ENCODE measurements at regions not wholly inside any gene's neighbourhood (a gene's known extent, or its start where the extent isn't known, plus 50 kb on each side); places are given as distances from the start of the nearest gene placed in this dataset.

- H3K27ac Mint-ChIP-seq: no peak overlapping the region
- no peaks in the 10 kb centered on the region for H3K4me1 Mint-ChIP-seq
- no peaks in the 10 kb centered on the region for H3K36me3 Mint-ChIP-seq
- ATAC-seq (no peak), DNase-seq (no peak)
- H3K27me3 Mint-ChIP-seq: peaks cover 2% of the 10 kb centered on the region
- H3K9me3 Mint-ChIP-seq (ENCODE audit: low read depth): no peaks in the 10 kb centered on the region
- no peak overlapping the region for H3K4me3 Mint-ChIP-seq
- CTCF ChIA-PET: no interaction called here
Measured at GRCh38 chr16:19361587-19361986, 56.1 kb upstream of the TMC5 start.

GRCh38 chr16:19363740-19364139 is 53.9 kb upstream of the TMC5 start:
- CTCF ChIA-PET: interaction anchor here (0.6 kb wide), 1 partner anchor 244 kb away, joined by 3 read pairs; no protein-coding TSS in a partner anchor
- ATAC-seq (no peak), DNase-seq (no peak)
- Mint-ChIP-seq H3K4me3 (no peak overlapping the region), H3K9me3 (ENCODE audit: low read depth) (peaks cover 2% of the 10 kb centered on the region), H3K27me3 (peaks cover 5% of the 10 kb centered on the region), H3K36me3 (no peaks in the 10 kb centered on the region), H3K4me1 (no peaks in the 10 kb centered on the region), H3K27ac (no peak overlapping the region)

GRCh38 chr16:19365486-19365885 is 52.2 kb upstream of the TMC5 start:
- H3K4me3 Mint-ChIP-seq: no peak overlapping the region
- CTCF ChIA-PET: interaction anchor here (0.6 to 1.6 kb wide), 2 partner anchors 279 to 586 kb away, joined by 3 to 4 read pairs; no protein-coding TSS in a partner anchor
- no peaks in the 10 kb centered on the region for H3K36me3 Mint-ChIP-seq
- no peaks in the 10 kb centered on the region for H3K4me1 Mint-ChIP-seq
- H3K9me3 Mint-ChIP-seq (ENCODE audit: low read depth): peaks cover 2% of the 10 kb centered on the region
- DNase-seq (no peak), ATAC-seq (no peak)
- H3K27ac Mint-ChIP-seq: no peak overlapping the region
- H3K27me3 Mint-ChIP-seq: peaks cover 5% of the 10 kb centered on the region

- Mint-ChIP-seq H3K4me1 (no peaks in the 10 kb centered on the region), H3K9me3 (ENCODE audit: low read depth) (peaks cover 2% of the 10 kb centered on the region), H3K27ac (no peak overlapping the region), H3K36me3 (no peaks in the 10 kb centered on the region), H3K4me3 (no peak overlapping the region), H3K27me3 (peaks cover 5% of the 10 kb centered on the region)
- CTCF ChIA-PET: no interaction called here
- no peak for DNase-seq
- ATAC-seq: no peak
Measured at GRCh38 chr16:19366391-19366790, 51.3 kb upstream of the TMC5 start.

GRCh38 chr16:19367335-19367734 is 50.3 kb upstream of the TMC5 start:
- no peaks in the 10 kb centered on the region for H3K36me3 Mint-ChIP-seq
- CTCF ChIA-PET: no interaction called here
- ATAC-seq (no peak), DNase-seq (no peak)
- peaks cover 5% of the 10 kb centered on the region for H3K27me3 Mint-ChIP-seq
- H3K4me3 Mint-ChIP-seq: no peak overlapping the region
- no peak overlapping the region for H3K27ac Mint-ChIP-seq
- H3K9me3 Mint-ChIP-seq (ENCODE audit: low read depth): peaks cover 2% of the 10 kb centered on the region
- H3K4me1 Mint-ChIP-seq: no peaks in the 10 kb centered on the region
